ENCODE measurements at regions not wholly inside any gene's neighbourhood (a gene's known extent, or its start where the extent isn't known, plus 50 kb on each side); places are given as distances from the start of the nearest gene placed in this dataset.

GRCh38 chr10:111455776-111456426, 379.1 kb downstream of the ADRA2A start:
- TF ChIP-seq, protein P1, sequence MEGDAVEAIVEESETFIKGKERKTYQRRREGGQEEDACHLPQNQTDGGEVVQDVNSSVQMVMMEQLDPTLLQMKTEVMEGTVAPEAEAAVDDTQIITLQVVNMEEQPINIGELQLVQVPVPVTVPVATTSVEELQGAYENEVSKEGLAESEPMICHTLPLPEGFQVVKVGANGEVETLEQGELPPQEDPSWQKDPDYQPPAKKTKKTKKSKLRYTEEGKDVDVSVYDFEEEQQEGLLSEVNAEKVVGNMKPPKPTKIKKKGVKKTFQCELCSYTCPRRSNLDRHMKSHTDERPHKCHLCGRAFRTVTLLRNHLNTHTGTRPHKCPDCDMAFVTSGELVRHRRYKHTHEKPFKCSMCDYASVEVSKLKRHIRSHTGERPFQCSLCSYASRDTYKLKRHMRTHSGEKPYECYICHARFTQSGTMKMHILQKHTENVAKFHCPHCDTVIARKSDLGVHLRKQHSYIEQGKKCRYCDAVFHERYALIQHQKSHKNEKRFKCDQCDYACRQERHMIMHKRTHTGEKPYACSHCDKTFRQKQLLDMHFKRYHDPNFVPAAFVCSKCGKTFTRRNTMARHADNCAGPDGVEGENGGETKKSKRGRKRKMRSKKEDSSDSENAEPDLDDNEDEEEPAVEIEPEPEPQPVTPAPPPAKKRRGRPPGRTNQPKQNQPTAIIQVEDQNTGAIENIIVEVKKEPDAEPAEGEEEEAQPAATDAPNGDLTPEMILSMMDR (conservative IDR thresholded peaks at IDR 0.05; ENCODE audit: low read depth, low read length) = no peak
- TF ChIP-seq POLR2A (IDR thresholded peaks at IDR 0.05; ENCODE audit: low read depth, low read length) (no peak), BHLHE40 (IDR thresholded peaks at IDR 0.05; ENCODE audit: low read depth, low read length) (no peak), RAD21 (IDR thresholded peaks at IDR 0.05; ENCODE audit: low read length) (no peak), FOS (IDR thresholded peaks at IDR 0.05; ENCODE audit: low read depth, low read length) (no peak), CEBPB (IDR thresholded peaks at IDR 0.05; ENCODE audit: low read depth, low read length) (no peak), RCOR1 (IDR thresholded peaks at IDR 0.05; ENCODE audit: insufficient replicate concordance, low read length) (no peak), NFE2L2 (IDR thresholded peaks at IDR 0.05; ENCODE audit: low read depth, low read length) (no peak), MAFK (IDR thresholded peaks at IDR 0.05; ENCODE audit: low read depth, low read length) (no peak)
- TF ChIP-seq, protein P2, sequence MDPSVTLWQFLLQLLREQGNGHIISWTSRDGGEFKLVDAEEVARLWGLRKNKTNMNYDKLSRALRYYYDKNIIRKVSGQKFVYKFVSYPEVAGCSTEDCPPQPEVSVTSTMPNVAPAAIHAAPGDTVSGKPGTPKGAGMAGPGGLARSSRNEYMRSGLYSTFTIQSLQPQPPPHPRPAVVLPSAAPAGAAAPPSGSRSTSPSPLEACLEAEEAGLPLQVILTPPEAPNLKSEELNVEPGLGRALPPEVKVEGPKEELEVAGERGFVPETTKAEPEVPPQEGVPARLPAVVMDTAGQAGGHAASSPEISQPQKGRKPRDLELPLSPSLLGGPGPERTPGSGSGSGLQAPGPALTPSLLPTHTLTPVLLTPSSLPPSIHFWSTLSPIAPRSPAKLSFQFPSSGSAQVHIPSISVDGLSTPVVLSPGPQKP (IDR thresholded peaks at IDR 0.05; ENCODE audit: borderline replicate concordance, low read depth, low read length) = no peak
